MCF 10A (cell line): ENCODE measurements at regions not wholly inside any gene's neighbourhood (a gene's known extent, or its start where the extent isn't known, plus 50 kb on each side); places are given as distances from the start of the nearest gene placed in this dataset.

Experiments used
- BruUV-seq: library from RNA; stranded (reverse); fragments of 400-500 nt; replicated peaks from 2 replicates; lab custom pipeline; 2021; lab: Mats Ljungman, UMichigan
- CTCF ChIA-PET: fragments of 300-600 bp; sonication (Branson Sonifier 250); formaldehyde crosslinking; extraction: SDS; loops from one replicate; lab custom pipeline; 2021; ENCODE audit warnings: antibody characterized with exemption, inconsistent platforms; lab: Yijun Ruan, JAX
- POLR2A ChIA-PET: fragments of 300-600, 350-650 bp; sonication (Branson Sonifier 250); formaldehyde crosslinking; extraction: SDS; loops from one replicate; lab custom pipeline; 2020; ENCODE audit warnings: antibody characterized with exemption, inconsistent platforms; lab: Yijun Ruan, JAX
- DNase-seq: peaks from one replicate; pipeline ENCODE4 v3.0.0-alpha.2; 2018; ENCODE audit not compliant: unreplicated experiment
- H3K27ac Mint-ChIP-seq: one replicate; pipeline ENCODE4 v1.8.0; 2022; ENCODE audit warnings: mild to moderate bottlenecking, low read depth, mixed read lengths; ENCODE audit not compliant: unreplicated experiment
- H3K27me3 Mint-ChIP-seq: one replicate; pipeline ENCODE4 v1.8.0; 2022; ENCODE audit warnings: mixed read lengths; ENCODE audit not compliant: insufficient read depth, unreplicated experiment
- H3K36me3 Mint-ChIP-seq: one replicate; pipeline ENCODE4 v1.8.0; 2022; ENCODE audit warnings: mild to moderate bottlenecking, moderate library complexity, mixed read lengths; ENCODE audit not compliant: insufficient read depth, unreplicated experiment
- H3K4me1 Mint-ChIP-seq: one replicate; pipeline ENCODE4 v1.8.0; 2022; ENCODE audit warnings: mixed read lengths; ENCODE audit not compliant: insufficient read depth, unreplicated experiment
- H3K4me3 Mint-ChIP-seq: one replicate; pipeline ENCODE4 v1.8.0; 2022; ENCODE audit warnings: mild to moderate bottlenecking, moderate library complexity, mixed read lengths; ENCODE audit not compliant: unreplicated experiment
- H3K9me3 Mint-ChIP-seq: one replicate; pipeline ENCODE4 v1.8.0; 2022; ENCODE audit warnings: mixed read lengths; ENCODE audit not compliant: unreplicated experiment
- intact Hi-C: fragments of 100-400 bp; cut with micrococcal nuclease; formaldehyde crosslinking; loops from 2 replicates; pipeline ENCODE4 v1.14.1; 2022
- TF ChIP-seq, protein P1 (sequence below): fragments of 200-600 bp; IDR thresholded peaks from one replicate; pipeline ENCODE4 v1.8.0; 2022; ENCODE audit warnings: antibody characterized with exemption, mild to moderate bottlenecking; ENCODE audit not compliant: unreplicated experiment

DNA sequence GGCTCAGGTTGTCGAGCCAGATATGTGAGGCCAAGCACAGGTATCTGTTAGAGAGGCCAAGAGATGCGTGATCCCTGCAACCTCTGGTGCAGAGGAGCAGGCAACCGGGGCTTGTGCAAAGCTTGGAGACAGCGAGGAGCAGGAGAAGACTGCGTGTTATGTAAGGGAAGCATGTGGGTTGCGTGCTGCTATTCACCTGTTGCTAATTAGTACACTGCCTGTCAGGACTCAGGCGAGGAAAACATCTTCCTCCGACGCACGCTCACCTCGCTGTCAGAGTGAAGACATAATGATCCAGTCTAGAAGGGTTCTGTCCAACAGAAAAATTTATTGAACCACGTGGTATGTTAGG, 102.5 kb downstream of the HNRNPLL start:
- TF ChIP-seq, protein P1, sequence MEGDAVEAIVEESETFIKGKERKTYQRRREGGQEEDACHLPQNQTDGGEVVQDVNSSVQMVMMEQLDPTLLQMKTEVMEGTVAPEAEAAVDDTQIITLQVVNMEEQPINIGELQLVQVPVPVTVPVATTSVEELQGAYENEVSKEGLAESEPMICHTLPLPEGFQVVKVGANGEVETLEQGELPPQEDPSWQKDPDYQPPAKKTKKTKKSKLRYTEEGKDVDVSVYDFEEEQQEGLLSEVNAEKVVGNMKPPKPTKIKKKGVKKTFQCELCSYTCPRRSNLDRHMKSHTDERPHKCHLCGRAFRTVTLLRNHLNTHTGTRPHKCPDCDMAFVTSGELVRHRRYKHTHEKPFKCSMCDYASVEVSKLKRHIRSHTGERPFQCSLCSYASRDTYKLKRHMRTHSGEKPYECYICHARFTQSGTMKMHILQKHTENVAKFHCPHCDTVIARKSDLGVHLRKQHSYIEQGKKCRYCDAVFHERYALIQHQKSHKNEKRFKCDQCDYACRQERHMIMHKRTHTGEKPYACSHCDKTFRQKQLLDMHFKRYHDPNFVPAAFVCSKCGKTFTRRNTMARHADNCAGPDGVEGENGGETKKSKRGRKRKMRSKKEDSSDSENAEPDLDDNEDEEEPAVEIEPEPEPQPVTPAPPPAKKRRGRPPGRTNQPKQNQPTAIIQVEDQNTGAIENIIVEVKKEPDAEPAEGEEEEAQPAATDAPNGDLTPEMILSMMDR, result no peak
- CTCF ChIA-PET, result interaction anchor here (0.5 kb wide), 1 partner anchor 565 kb away, joined by 3 read pairs; no protein-coding TSS in a partner anchor
- BruUV-seq, result no TSS peak
- H3K27me3 Mint-ChIP-seq, result no peaks in the 10 kb centered on the region
- H3K4me1 Mint-ChIP-seq, result peaks cover under 1% of the 10 kb centered on the region
- no peak for DNase-seq
- H3K9me3 Mint-ChIP-seq, result peaks cover 10% of the 10 kb centered on the region
- no peak overlapping the region for H3K4me3 Mint-ChIP-seq
- no peaks in the 10 kb centered on the region for H3K36me3 Mint-ChIP-seq
- H3K27ac Mint-ChIP-seq, result no peak overlapping the region
- POLR2A ChIA-PET, result no interaction called here
- intact Hi-C loops, result no loop called here

DNA sequence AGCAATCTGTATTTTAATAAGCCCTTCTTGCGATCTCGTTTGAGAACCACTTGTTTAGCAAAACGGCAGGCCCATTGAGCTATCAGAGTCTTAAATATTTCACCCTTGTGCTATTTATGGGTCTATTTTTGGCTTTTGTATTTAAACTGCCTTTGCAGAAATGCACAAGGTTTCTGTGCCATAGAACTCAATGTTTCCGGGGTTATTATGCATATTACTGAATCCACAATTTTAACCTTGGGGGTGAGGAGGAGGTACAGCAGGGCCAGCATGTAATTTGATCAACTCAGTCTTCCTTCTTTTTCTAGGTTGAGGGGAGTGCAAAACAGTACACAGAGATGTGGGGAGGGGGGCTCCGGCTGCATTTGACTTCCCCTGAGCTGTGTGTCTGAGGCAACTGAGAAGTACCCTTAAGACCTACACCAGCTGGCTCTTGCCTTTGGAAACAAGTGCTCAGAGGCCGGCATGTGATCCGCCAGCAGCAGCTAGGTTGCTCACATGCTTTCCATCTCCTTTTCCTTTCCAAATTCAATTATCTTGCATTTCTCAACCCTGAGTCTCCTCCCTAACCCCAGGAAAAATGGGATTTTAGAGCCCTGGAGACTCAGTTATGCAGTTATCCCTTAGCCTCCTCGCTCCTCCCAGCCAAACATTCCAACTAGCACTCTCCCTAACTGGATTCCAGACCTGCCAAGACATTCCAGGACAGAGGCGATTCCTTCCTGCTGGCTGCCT, 103.0 kb downstream of the HNRNPLL start:
- Mint-ChIP-seq H3K36me3 (no peaks in the 10 kb centered on the region), H3K4me3 (no peak overlapping the region), H3K27me3 (no peaks in the 10 kb centered on the region), H3K4me1 (no peaks in the 10 kb centered on the region), H3K27ac (no peak overlapping the region), H3K9me3 (peaks cover 10% of the 10 kb centered on the region)
- TF ChIP-seq, protein P1, result no peak
- intact Hi-C loops, result no loop called here
- POLR2A ChIA-PET, result interaction anchor here (1.2 kb wide), 1 partner anchor 122 kb away, joined by 3 read pairs; no protein-coding TSS in a partner anchor
- DNase-seq, result no peak
- CTCF ChIA-PET, result interaction anchor here (0.5 to 1.3 kb wide), 4 partner anchors 8 to 565 kb away, joined by 3 to 5 read pairs (median 3); no protein-coding TSS in a partner anchor
- no TSS peak for BruUV-seq

DNA sequence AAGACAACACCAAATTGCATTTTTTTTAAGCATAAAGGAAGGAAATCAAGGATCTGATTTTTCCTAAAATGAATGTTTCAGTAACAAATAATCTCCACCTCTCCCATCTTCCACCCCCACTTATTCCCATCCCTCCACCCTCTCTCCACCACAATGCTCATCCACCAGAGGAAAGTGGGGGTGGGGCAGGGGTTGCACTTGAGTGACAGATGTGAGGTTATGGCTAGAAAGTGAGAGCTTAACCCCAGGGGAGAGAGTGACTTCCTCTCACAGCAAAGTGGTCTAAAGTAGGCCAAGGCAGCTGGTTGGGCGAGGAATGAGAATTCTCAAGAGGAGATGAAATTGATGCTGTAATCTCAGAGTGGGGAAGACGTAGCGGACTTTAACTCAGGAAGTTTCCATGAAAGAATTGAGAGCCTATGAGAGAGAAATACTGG, 104.7 kb downstream of the HNRNPLL start:
- Mint-ChIP-seq H3K4me3 (no peak overlapping the region), H3K27ac (no peak overlapping the region), H3K27me3 (no peaks in the 10 kb centered on the region), H3K9me3 (peaks cover 10% of the 10 kb centered on the region), H3K36me3 (no peaks in the 10 kb centered on the region), H3K4me1 (no peaks in the 10 kb centered on the region)
- no TSS peak for BruUV-seq
- POLR2A ChIA-PET, result interaction anchor here (0.5 kb wide), 1 partner anchor 34 kb away, joined by 5 read pairs; no protein-coding TSS in a partner anchor
- CTCF ChIA-PET, result interaction anchor here (1.3 to 1.4 kb wide), 2 partner anchors 11 to 33 kb away, joined by 3 read pairs; no protein-coding TSS in a partner anchor
- no peak for DNase-seq
- TF ChIP-seq, protein P1, result no peak
- intact Hi-C loops, result no loop called here

DNA sequence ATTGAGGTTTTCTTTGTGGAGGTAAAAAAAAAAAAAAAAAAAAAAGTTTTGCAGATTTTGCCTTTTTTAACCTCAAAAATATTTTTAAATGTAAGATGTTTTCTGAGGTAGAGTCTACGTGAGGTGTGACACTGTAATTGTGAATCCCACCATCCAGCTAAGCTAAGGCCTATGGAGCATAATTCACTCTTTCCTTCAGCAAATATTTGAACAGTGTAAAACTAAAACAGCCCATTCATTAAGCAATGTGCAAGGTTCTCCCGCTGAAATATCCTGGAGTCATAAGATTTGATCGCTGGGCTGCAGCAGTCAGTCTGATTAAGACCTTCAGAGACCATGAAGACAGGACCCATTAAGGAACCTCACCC, 105.1 kb downstream of the HNRNPLL start:
- intact Hi-C loops, result no loop called here

More for the DNA sequence above, 105.1 kb downstream of the HNRNPLL start:
- no peak for DNase-seq
- Mint-ChIP-seq H3K4me3 (no peak overlapping the region), H3K27me3 (no peaks in the 10 kb centered on the region), H3K9me3 (peaks cover 10% of the 10 kb centered on the region), H3K36me3 (no peaks in the 10 kb centered on the region), H3K4me1 (no peaks in the 10 kb centered on the region), H3K27ac (no peak overlapping the region)
- ChIA-PET CTCF (interaction anchor here (1.2 to 1.6 kb wide), 3 partner anchors 10 to 32 kb away, joined by 3 to 6 read pairs (median 5); no protein-coding TSS in a partner anchor), POLR2A (interaction anchor here (0.5 to 1.2 kb wide), 5 partner anchors 11 to 266 kb away, joined by 3 to 5 read pairs (median 3); partner anchors contain the start of gene ATL2)
- no TSS peak for BruUV-seq
- TF ChIP-seq, protein P1, result no peak
